NB4 (cell line): ENCODE measurements at regions not wholly inside any gene's neighbourhood (a gene's known extent, or its start where the extent isn't known, plus 50 kb on each side); places are given as distances from the start of the nearest gene placed in this dataset.

Experiments used
- CTCF ChIP-seq: IDR thresholded peaks from one replicate; pipeline ENCODE4 v1.5.1; 2012; ENCODE audit warnings: low read depth, low read length
- POLR2A ChIP-seq: IDR thresholded peaks from 2 replicates; pipeline ENCODE4 v1.6.1; 2011; ENCODE audit warnings: mild to moderate bottlenecking; ENCODE audit not compliant: insufficient read length; ENCODE audit errors: extremely low read depth

GRCh38 chr3:194779729-194780224, 94.1 kb downstream of the FAM43A start:
- TF ChIP-seq CTCF (no peak), POLR2A (no peak)
